NCI-H82 treated with DMSO at 0.1 percent for 48 hours (cell line): ENCODE measurements at regions not wholly inside any gene's neighbourhood (a gene's known extent, or its start where the extent isn't known, plus 50 kb on each side); places are given as distances from the start of the nearest gene placed in this dataset.

Source experiments
- DNase-seq: peaks from one replicate; lab custom pipeline; 2025; ENCODE audit not compliant: unreplicated experiment; lab: John Stamatoyannopoulos, UW

DNA sequence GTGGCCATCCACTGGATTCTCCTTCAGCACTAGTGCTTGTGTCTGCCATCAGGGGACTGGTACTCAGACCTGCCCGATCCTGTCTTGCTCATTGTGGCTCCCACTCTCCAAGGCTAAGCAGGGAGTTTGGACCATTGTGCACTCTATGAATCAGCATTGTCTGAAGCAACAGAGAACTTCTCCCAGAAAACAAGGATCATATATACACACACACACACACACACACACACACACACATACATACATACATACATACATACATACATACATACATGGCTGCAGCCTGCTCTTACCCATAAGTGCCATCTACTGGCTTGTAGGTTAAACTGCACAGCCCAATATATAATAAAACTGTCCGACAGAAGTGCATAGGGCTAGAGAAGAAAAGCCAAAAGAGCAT is 345.3 kb upstream of the LCORL start:
- peak; percentile 9 for DNase-seq

DNA sequence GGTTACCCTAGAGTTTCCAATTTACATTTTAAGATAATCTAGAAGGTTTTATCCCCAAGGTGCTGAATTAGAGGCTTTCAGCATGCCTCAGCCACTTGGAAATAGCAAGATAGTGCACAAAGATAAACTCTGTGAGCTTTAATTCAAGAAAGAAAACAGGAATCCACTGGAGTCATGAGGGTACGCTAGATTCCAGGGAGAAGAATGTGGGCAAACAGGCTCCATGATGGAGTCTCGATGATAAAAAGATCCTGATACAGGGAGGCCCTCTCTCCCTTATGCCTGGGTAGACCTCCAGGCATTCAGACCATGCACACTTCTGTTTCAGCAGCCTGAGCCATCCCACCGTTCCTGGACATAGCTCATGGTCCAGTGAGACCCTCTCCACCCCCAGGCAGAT is 344.6 kb upstream of the LCORL start:
- DNase-seq: no peak

DNA sequence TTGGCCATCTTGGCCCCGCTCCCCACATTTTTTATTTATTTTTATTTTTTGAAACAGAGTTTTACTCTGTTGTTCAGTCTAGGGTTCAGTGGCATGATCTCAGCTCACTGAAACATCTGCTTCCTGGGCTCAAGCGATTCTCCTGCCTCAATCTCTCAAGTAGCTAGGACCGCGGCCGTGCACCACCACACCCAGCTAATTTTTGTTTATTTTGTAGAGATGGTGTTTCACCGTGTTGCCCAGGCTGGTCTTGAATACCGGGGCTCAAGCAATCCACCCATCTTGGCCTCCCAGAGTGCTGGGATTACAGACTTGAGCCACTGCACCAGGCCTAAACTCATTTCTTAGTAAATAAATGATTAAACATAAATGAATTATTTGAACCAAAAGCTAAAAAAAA is 322.0 kb upstream of the LCORL start:
- DNase-seq: no peak

DNA sequence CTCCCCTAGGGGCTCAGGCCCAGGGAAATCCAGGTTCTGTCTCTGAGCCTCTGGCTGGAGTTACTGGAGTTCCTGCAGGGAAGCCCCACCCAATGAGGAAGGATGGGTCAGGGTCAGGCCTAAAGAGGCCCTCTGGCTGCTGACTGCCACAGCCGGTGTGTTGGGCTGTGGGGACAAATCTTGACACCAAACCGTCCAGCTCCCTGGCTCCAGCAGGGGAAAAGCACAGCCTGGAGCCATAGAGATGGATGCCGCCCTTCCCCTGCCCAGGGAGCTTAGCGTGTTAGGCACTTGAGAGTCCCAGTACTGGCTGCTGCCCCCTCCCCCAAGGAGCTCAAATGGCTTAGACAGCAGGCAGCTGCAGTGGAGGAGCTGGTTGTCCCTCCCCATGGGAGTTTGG is 321.3 kb upstream of the LCORL start:
- DNase-seq: no peak

DNA sequence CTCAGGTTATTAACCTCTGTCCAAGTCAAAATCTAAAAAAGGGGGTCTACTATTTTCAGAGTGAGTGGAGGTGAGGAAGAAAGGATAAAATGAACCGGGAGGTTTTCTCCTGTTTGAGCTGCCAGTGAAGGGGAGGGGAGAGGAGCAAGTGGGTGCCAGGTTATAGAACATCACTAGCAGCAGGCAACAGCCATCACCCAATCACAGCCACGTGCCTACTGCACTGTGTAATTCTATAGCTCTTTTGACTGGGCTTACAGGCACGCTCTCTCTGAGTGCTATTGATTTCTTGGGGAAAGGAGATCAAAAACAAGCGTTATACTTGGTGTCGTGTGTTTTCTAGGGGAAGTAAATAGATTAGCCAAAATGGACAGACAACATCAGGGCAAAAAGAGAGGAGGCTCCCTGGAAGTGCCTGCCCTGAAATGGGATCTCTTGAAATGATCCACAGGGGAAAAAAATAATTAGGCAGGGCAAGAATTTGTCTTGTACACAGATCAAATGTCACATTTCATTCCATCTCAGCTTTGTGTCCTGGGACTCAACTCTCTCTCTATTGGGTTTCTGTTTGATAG is 300.5 kb upstream of the LCORL start:
- no peak for DNase-seq

DNA sequence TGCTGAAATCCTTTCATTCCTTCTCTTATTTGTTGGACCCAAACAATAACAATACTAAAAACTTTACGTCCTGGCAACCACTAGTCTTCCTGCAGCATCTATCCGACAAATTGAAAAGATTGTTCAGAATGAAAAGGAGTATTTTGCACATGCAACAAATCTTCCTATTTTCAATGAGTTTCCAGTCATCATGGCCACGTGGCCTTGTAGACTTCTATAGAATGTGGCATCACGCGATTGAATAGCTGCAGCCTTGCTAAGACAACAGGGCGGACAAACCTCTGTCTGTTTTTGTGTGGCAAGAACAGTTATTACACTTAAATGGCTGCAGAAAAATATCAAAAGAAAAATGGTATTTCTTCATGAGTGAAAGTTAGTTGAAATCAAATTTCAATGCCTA is 297.9 kb upstream of the LCORL start:
- no peak for DNase-seq

DNA sequence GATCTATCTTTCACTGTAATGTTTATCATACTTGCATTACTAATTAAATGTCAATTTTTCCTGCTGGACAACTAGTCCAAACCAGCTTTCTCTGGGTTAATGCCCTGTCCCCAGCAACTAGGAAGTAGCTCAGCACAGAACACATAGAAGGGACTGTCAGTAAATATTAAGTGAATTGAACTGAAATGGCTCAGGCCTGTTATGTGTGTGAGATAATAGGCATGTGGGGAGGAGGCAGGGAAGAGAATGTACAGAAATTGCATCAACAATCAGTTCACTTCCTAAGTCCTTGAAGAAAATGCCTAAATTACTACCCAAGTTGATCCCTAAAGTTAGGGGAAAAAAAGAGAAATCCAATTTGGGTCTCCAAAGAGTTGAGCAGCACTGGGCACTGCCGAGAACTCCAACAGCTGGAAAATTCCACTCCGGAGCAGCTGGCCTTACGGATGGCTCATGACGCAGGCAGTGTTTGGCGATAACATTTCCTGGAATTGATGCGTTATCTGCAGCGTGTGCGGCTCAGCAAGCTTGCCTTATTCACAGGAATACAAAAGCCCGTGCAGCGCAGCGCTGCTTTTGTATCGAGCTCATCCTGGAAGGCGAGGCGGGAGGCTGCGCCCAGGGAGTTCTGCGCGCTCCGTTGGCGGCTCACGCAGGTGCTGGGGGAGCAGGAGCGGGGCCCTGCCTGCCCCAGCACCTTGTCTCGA is 297.3 kb upstream of the LCORL start:
- no peak for DNase-seq

DNA sequence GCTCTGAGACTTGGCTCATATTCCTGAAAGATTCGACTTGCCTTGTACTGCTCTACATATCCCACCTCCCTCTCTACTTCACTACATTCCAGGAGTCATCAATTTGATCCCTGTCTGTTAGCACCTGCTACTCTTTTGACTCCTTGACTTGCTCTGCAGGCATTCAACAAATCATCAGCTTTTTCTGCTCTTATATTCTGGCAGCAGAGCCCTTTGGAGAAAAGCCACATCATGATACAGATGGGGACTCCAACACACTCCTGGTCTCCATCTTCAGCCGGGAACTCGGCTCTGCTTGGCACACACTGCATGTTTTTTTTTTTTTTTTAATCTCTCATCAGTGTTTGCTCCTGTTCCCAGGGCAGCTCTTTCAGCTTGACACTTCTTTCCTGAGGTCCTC is 293.2 kb upstream of the LCORL start:
- no peak for DNase-seq

DNA sequence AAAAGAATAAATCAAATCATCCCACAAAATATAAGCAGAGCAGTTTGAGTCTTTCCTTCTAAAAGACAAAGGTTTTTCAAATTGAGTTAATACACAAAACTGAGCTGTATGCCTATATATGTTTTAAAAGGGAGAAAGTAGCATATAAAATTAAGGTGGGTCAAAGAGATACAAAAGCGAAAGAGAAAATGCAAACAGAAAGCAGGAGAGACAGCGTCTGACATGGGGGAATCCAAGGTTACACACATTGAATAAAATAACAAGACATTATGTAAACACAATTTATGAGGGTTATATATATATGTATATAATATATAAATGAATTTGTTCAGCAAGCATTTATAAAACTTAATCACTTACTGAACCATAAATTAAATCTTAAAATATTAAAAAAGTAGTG is 276.1 kb upstream of the LCORL start:
- DNase-seq: no peak

DNA sequence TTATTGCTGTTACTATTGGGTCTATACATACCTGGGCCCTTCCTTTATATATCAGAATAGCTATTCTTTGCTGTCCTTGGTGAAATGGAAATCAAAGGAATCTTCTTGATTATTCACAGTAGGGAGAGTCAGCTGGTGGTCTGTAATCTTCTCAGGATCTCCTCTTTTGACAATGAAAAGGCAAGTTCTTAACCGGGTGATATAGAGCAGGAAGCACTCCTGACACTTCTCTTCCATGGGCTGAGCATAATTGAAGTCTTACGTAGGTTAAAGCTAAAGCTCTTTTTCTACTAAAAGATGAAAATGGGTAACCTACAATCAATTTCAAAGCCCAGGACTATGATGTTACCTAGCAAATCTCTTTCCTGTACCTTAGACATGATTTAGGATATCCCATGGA is 274.9 kb upstream of the LCORL start:
- DNase-seq: no peak

DNA sequence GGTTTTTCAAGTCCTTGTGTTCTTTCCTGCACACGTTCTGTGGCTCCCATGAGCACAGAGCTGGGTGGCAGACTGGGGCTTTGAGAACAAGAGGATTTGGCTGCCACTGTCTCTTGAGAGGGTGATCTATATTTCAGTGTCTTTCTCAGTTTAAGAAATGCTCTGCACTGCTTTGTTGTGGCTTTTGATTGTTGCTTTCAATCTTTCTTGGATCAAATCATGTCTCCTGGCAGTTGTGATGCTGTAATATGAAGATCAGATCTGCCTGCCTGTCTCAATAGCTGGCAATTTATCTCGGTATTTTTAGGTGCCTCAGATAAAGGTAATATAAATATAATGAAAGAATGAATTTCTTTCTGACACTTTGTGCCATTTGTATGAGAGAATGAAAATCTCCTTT is 273.3 kb upstream of the LCORL start:
- DNase-seq: no peak

DNA sequence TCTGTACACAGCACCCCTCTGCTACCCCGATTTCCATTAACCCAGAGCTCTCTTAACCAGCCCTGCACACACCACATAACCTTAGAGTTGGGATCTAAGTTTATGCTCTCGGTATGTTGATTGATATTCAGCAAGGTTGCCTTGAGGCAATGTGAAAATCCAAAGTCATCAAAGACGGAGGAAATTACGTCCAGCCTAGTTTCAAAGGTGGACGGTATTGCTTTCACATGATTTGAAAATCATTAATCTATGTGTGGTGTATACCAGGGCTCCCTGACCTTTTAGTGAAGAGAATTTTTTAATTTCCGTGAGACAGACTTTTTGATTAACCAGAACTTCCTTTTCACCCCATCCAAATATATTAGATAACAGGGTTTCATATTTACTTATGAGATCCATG is 272.5 kb upstream of the LCORL start:
- DNase-seq: no peak

DNA sequence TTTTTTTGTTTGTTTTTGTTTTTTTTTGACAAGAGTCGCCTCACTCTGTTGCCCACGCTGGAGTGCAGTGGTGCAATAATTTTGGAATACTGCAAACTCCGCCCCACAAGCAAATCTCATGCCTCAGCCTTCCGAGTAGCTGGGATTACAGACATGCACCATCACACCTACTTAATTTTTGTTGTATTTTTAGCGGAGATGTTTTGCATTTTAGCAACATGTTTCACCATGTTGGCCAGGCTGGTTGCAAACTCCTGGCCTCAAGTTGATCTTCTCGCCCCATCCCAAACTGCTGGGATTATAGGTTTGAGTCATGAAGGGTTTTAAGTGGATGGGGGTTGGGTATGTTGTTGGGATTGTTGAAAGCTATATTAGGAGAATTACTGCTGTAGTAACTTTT is 270.9 kb upstream of the LCORL start:
- DNase-seq: no peak

DNA sequence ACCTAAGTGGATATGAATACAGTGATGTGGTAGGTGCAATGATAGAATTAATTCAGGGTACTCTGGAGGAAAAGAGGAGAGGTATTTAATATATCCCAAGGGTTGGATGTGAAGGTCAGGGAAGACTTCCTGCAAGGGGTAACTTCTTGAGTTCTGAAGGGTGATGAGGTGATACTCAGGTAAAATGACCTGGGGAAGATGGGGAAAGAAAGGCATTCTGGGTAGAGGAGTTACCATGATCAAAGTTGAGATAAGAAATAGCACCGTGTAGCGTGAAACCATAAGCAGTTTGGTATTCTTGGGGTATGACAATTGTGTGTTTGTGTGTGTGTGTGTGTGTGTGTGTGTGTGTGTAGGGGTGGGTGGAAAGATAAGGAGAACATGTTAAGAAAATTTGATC is 270.4 kb upstream of the LCORL start:
- no peak for DNase-seq

DNA sequence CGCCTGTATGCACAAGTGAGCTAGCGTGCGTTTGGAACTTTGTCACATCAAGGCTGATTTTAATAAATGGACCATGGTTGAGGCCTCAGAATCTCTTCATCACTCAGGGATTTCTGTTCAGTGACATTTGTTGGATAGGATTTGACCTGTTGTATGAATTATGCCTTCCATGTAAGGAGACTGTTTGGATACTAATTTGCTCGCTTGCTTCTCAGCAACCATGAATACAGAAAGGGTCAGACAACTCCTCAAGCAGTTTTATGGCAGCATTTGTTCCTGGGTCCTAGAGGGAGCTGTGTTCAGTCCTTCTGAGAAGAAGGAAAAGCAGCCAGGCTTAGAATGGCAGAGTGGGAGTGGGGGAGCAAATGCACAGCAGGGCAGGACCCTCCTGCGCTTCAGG is 269.7 kb upstream of the LCORL start:
- DNase-seq: no peak

DNA sequence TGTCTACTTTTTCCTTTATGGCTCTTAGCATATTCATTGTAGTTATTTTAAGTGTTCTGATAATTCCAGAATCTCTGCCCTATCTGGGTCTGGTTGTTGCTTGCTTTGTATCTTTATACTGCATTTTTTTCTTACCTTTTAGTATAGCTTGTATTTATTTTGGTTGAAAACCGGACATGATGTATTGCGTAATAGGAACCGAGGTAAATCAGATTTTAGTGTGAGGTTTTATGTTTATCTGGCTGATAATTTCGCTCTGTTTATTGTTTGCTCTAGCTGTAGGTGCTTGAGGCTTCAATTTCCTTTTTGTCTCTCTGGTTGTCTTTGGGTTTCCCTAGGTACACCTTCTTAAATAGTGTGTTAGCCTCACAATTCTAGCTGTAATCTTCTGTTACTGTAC is 263.8 kb upstream of the LCORL start:
- no peak for DNase-seq

DNA sequence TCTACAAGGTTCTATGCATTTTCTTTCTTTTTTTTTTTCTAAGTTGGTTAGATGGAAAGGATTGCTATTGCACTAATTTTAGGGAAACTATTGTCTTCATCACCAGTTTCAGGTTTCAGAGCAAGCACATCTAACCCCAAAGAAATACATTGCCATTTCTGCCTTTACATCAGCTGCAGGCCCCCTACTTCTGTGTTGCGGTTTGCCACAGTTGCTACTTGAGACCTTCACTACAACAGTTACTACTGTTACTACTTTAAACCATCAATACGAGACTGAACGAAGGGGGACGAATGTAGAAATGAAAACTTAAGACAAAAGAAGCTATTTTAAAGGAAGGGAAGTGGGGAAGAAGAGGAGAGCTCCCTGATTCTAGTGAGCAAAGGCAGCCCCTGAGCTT is 256.7 kb upstream of the LCORL start:
- no peak for DNase-seq

DNA sequence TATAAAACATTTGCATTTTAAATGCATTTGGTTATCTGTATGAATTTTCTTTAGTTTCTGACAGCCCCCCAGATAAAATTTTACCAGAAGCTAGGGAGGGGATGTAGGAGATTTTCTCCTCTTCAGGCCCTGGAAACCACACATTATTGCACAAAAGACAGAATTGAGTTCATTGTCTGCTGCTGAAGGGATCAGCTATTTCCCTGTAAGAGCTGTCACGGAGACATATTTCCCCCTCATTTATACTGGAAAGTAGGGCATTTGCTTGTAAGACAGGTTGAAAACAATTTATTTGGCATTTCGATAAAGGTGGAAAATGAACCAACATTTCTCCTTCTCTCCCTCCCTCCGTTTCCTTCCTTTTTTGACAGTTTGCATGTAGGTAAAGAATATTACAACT is 241.3 kb upstream of the LCORL start:
- no peak for DNase-seq

DNA sequence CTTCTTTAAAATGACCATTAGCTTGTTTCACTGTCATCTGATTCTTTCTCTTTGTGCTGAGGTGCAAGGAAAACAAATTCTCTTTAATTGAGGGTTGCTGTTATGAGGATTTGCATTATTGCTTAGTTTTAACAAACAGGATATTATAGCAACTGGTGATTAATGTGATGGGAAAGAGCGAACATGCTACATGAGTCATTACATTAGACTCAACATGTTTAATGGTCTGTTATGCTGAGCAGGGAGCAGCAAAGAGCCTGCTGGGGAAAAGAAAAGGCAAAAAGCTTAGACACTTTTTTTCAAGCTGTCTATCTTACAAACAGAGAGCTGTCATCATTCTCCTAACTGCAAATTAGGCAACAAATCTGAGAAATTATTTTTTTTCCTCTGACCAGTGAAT is 230.5 kb upstream of the LCORL start:
- no peak for DNase-seq

DNA sequence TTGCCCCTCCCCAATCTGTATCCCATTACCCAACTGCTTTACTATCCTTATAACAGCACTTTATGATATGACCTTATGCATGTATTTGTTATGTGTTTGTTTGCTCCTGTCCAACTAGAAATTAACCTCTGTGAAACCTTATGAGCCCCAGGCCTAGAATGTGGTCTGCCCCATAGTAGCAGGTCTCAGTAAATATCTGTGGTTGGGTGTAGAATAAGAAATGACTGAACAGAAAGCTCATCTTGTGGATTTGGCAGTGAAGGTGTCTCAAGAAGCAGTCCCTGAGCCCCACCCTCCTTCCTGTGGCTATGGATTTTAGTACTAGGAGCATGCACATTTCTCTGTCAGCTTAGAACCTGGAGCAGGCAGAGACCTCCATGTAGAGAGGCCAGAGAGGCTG is 229.0 kb upstream of the LCORL start:
- no peak for DNase-seq

DNA sequence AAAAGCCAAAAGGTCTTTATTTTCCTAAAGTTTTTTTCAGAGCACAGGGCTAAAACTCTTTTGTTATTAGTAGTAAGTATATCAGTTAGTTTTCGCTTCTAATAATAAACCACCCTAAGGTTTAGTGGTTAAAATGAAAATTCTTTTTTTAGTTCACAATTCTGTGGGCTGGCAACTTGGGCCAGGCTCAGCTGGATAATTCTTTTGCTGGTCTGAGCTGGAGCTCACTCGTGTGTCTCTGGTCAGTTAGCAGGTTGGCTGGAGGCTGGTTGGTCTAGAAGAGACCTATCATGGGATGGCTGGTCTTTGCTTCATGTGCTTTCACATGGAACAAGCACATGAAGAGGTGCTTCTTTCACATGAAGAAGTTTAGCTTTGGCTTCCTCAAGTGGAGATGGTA is 227.1 kb upstream of the LCORL start:
- no peak for DNase-seq

DNA sequence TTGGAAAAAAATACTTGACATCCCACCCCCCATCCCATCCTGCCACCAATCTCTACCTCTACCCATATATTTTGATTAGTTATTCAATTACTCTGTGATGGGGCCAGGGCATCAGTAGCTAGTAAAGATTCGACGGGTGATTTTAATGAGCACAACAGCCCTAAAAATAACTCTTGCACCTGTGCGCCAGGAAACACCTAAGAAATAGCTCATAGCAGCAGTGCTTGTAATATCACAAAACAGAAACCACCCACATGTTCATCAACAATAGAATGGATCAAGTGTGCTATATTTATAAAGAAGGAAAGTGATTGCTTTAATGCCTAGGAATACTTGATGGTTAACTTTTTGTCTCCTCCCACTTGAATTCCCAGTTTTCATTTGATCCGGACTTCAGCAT is 225.6 kb upstream of the LCORL start:
- no peak for DNase-seq

DNA sequence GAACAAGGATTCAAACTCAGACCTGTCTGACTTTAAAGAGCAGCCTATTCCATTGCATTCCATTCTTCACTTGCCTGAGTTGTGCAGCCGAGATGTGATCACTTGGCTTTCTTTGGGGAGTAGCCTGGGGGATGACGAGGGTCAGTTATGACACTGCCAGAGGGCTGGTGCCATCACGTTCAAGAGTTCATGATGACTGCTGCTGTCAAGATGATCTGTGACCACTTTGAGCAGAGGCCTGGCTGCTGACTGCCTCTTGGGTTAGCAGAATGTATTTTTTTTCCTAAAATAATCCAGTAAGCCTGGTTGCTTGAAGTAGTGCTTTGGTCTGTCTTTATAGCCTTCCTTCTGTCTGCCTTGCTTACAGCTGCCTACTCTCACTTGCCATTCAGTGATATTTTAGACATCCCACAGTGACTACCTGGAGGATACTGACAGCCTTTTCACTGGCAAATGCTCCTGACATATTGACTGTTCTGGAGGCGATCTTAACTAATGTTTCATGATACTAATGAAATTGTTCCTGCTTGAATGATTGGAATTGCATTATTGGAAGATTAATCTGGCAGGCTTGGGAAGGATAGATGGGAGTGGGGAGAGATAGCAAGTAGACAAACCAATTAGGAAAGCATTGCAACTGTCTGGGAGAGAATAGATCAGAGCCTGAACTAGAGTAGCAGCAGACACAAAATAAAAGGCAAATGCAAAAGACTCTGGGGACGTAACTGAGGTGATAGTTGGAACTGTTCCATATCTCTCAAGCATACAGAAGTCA is 221.6 kb upstream of the LCORL start:
- no peak for DNase-seq
